Mucosa of stomach (tissue), 1 donor: ENCODE measurements at regions not wholly inside any gene's neighbourhood (a gene's known extent, or its start where the extent isn't known, plus 50 kb on each side); places are given as distances from the start of the nearest gene placed in this dataset.
"Not testable (repeated sequence)": the region's sequence is repeated elsewhere in the genome, so short reads cannot be mapped to it uniquely, and the experiment has no call there.

Experiments
- H3K27me3 ChIP-seq: one replicate; pipeline ENCODE4 v1.7.0; 2013; ENCODE audit warnings: mild to moderate bottlenecking, low read length; ENCODE audit not compliant: control insufficient read depth, insufficient read depth
- H3K36me3 ChIP-seq: one replicate; pipeline ENCODE4 v1.7.0; 2013; ENCODE audit warnings: low read length; ENCODE audit not compliant: control insufficient read depth, insufficient read depth
- H3K4me1 ChIP-seq: one replicate; pipeline ENCODE4 v1.7.0; 2013; ENCODE audit warnings: mild to moderate bottlenecking, low read length; ENCODE audit not compliant: control insufficient read depth, insufficient read depth
- H3K4me3 ChIP-seq: one replicate; pipeline ENCODE4 v1.7.0; 2013; ENCODE audit warnings: low read length
- H3K9ac ChIP-seq: one replicate; pipeline ENCODE4 v1.7.0; 2013; ENCODE audit warnings: mild to moderate bottlenecking, low read length, moderate library complexity
- H3K9me3 ChIP-seq: one replicate; pipeline ENCODE4 v1.7.0; 2013; ENCODE audit warnings: mild to moderate bottlenecking, low read length, moderate library complexity; ENCODE audit not compliant: control insufficient read depth
- donor health status: Pancreatic carcinoma.

- H3K4me3 ChIP-seq = no peak overlapping the region
- no peaks in the 10 kb centered on the region for H3K27me3 ChIP-seq
- no peak overlapping the region for H3K9ac ChIP-seq
- H3K9me3 ChIP-seq = no peaks in the 10 kb centered on the region
- H3K36me3 ChIP-seq = no peaks in the 10 kb centered on the region
- H3K4me1 ChIP-seq = no peaks in the 10 kb centered on the region
Observed at GRCh38 chr9:29063031-29063430, 1489.8 kb upstream of the C9orf72 start.

DNA sequence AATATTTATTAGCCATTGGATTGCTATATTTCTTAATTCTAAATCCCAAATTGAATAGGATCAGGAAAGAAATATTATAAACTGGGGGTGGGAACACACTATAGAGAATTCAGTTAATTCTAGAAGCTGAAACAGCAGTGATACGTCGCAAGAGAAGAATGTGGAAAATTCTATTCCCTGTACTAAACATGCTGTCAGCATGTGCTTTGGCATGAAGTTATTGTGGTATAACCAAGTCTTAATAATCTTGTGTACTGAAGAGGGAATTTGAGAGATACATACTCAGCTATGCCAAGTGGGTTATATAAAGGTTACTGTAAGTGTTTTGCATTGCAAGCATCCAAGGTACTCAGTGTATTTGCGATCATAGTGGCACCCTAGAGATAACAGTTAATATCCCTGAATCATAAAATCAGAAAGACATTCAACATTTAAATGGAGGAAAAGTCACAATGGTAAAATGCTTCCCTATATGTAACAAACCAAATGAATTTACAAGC is 1492.9 kb upstream of the C9orf72 start:
- Histone ChIP-seq H3K4me1 (no peaks in the 10 kb centered on the region), H3K4me3 (no peak overlapping the region), H3K9me3 (no peaks in the 10 kb centered on the region), H3K9ac (no peak overlapping the region), H3K27me3 (no peaks in the 10 kb centered on the region), H3K36me3 (no peaks in the 10 kb centered on the region)

- H3K9ac ChIP-seq = no peak overlapping the region
- H3K36me3 ChIP-seq = no peaks in the 10 kb centered on the region
Observed at GRCh38 chr9:29068461-29068860, 1495.2 kb upstream of the C9orf72 start.

DNA sequence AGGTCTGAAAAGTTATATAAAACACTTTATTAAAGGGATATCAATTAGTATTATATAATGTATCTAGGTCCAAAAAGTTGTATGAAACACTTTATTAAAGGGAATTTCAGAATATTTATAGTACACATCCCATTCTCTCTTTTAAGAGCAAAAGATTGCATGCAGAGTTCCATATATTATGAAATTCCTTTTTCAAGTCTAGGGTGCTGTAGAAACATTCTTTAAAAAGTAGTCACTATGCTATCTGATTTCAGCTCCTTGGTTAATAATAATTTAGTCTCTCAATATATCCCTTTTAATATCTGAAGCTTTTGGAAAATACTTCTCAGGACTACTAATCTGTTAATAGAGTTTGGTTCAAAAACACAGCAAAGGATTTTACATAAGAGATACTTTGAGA is 1496.1 kb upstream of the C9orf72 start:
- Histone ChIP-seq H3K27me3 (no peaks in the 10 kb centered on the region), H3K4me3 (no peak overlapping the region), H3K36me3 (no peaks in the 10 kb centered on the region), H3K9ac (no peak overlapping the region), H3K9me3 (no peaks in the 10 kb centered on the region), H3K4me1 (no peaks in the 10 kb centered on the region)

More at GRCh38 chr9:29068461-29068860, 1495.2 kb upstream of the C9orf72 start:
- Histone ChIP-seq H3K4me1 (no peaks in the 10 kb centered on the region), H3K4me3 (no peak overlapping the region), H3K9me3 (no peaks in the 10 kb centered on the region), H3K27me3 (no peaks in the 10 kb centered on the region)

DNA sequence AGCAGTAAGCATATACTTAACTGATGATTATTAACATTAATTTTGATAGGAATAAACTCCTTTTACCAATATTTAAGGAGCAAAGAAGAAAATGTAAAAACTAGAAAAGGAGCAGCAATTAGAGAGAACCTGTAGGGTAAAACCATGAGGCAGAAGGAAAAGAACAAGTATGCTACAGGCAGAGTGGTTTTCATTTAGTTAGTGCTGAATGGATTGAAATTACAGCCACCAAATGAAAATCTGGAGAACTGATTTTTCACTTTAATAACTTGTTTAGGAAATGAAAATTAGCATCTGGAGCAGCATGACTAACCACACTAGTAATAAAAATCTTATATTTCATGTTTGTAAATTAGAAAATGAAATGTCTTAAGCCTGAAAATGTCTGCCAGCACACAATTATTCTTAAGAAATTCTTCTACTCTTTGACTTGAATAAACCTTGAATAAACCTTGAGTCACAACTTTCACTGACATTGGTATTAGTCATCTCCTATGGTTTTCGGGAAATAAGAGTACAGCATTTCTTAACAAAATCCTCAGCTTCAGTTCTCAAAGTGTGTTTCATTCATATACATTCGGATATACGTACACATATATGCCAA is 1504.9 kb upstream of the C9orf72 start:
- no peaks in the 10 kb centered on the region for H3K27me3 ChIP-seq
- no peaks in the 10 kb centered on the region for H3K36me3 ChIP-seq

DNA sequence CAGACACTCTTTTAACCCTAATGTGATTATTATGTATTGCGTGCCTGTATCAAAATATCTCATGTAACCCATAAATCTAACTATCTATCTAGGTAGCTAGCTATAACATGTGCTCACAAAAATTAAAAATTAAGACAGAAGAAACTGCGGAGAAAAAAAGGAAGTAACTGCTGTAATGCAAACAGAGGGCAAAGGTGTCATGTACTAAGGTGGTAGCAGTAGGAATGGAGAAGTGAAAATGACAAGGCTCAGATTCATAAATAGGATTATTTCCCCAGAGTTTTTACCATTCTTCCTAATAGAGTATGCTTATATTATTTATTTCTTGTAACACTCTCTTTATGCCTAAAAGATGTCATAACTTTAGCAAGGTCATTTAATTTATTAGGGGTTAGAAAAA is 1527.5 kb upstream of the C9orf72 start:
- no peaks in the 10 kb centered on the region for H3K36me3 ChIP-seq
- no peaks in the 10 kb centered on the region for H3K9me3 ChIP-seq
- no peaks in the 10 kb centered on the region for H3K27me3 ChIP-seq
- no peak overlapping the region for H3K9ac ChIP-seq
- H3K4me3 ChIP-seq = no peak overlapping the region
- no peaks in the 10 kb centered on the region for H3K4me1 ChIP-seq

More for the DNA sequence above, 1504.9 kb upstream of the C9orf72 start:
- Histone ChIP-seq H3K4me3 (no peak overlapping the region), H3K4me1 (no peaks in the 10 kb centered on the region), H3K9ac (no peak overlapping the region), H3K9me3 (no peaks in the 10 kb centered on the region)

DNA sequence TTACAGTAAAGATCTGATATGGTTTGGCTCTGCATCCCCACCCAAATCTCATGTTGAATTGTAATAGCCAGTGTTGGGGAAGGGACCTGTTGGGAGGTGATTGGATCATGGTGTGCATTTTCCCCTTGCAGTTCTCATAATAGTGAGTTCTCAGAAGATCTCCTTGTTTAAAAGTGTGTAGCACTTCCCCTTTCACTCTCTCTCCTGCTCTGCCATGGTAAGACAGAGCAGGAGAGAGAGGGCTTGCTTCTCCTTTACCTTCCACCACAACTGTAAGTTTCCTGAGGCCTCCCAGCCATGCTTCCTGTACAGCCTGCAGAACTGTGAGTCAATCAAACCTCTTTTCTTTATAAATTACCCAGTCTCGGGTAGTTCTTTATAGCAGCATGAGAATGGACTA is 1530.9 kb upstream of the C9orf72 start:
- H3K9me3 ChIP-seq, H3K27me3 ChIP-seq, H3K36me3 ChIP-seq, H3K4me1 ChIP-seq, H3K4me3 ChIP-seq, H3K9ac ChIP-seq: not testable (repeated sequence)

DNA sequence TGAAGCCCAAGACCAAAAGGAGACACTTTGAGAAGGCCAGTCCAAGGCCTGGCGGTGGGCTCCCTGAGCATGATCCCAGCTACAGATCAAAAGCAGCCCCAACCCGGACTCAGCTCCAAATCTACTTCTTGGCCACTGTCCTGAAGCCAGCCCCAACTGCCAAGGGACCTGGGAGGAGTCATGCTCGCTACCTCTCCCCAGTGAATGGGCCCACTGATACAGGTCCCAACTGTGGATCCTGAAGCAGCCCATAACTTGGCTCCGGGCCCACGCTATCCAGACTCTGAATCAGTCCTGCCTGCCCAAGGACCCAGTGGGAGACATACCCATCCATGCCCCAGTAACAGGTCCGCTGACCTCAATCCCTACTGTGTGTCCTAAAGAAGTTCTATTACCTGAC is 1545.3 kb upstream of the C9orf72 start:
- H3K4me1 ChIP-seq = no peaks in the 10 kb centered on the region
- no peak overlapping the region for H3K9ac ChIP-seq
- no peaks in the 10 kb centered on the region for H3K27me3 ChIP-seq
- no peaks in the 10 kb centered on the region for H3K36me3 ChIP-seq
- no peak overlapping the region for H3K4me3 ChIP-seq
- H3K9me3 ChIP-seq = no peaks in the 10 kb centered on the region

- Histone ChIP-seq H3K9ac (no peak overlapping the region), H3K4me3 (no peak overlapping the region), H3K9me3 (no peaks in the 10 kb centered on the region), H3K36me3 (no peaks in the 10 kb centered on the region), H3K27me3 (no peaks in the 10 kb centered on the region), H3K4me1 (no peaks in the 10 kb centered on the region)
Observed at GRCh38 chr9:29126783-29127182, 1553.5 kb upstream of the C9orf72 start.

DNA sequence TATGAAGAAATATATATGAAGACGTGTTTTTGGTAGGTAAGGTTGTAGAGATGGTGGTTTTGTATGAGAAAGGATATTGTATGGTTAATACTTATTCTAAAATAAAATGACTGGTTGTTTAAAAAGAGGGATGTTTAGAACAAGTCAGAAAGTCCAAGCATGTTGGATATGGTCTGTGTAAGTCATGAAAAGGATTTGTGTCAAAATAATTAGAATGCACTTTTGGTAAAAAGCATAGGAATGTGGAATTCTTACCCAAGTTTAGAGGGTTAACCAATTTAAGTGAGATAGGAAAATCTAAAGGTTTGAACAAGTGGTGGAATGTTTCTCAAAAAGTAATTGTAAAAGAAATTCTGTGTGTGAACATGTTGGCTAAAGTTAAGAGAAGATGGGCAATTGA is 1556.5 kb upstream of the C9orf72 start:
- Histone ChIP-seq H3K9me3 (no peaks in the 10 kb centered on the region), H3K4me1 (no peaks in the 10 kb centered on the region), H3K36me3 (no peaks in the 10 kb centered on the region), H3K27me3 (no peaks in the 10 kb centered on the region), H3K9ac (no peak overlapping the region), H3K4me3 (no peak overlapping the region)

DNA sequence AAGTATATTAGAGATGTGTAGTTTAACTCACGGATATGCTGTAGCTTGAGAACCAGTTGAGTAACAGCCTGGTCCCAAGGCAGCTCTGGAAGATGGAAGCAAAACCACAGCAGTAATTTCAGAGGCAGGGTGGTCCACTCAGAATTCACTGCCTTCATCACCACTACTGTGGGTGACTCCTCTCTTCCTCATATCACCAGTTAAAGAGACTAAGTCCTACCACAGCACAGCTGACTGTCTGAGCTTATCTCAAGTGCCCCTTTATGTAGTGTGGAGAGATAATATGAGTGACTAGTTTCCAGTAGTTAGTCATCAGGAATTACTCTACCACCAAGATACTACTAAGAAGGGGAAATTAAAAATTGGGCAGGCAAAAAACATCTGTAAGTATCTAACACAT is 1571.2 kb upstream of the C9orf72 start:
- Histone ChIP-seq H3K36me3 (no peaks in the 10 kb centered on the region), H3K4me3 (no peak overlapping the region), H3K9me3 (no peaks in the 10 kb centered on the region), H3K9ac (no peak overlapping the region), H3K27me3 (no peaks in the 10 kb centered on the region), H3K4me1 (no peaks in the 10 kb centered on the region)

GRCh38 chr9:29150606-29151005 is 1577.3 kb upstream of the C9orf72 start:
- no peak overlapping the region for H3K4me3 ChIP-seq
- H3K27me3 ChIP-seq = no peaks in the 10 kb centered on the region
- H3K9ac ChIP-seq = no peak overlapping the region
- H3K4me1 ChIP-seq = no peaks in the 10 kb centered on the region
- no peaks in the 10 kb centered on the region for H3K9me3 ChIP-seq
- H3K36me3 ChIP-seq = no peaks in the 10 kb centered on the region
